GM19328 (cell line): ENCODE measurements at regions not wholly inside any gene's neighbourhood (a gene's known extent, or its start where the extent isn't known, plus 50 kb on each side); places are given as distances from the start of the nearest gene placed in this dataset.
"Not testable (repeated sequence)": the region's sequence is repeated elsewhere in the genome, so short reads cannot be mapped to it uniquely, and the experiment has no call there.

Experiments
- ATAC-seq: cut with Tn5 transposase; IDR thresholded peaks from one replicate; pipeline ENCODE4 v1.9.1; 2021; ENCODE audit warnings: mild to moderate bottlenecking, moderate library complexity; ENCODE audit not compliant: unreplicated experiment

DNA sequence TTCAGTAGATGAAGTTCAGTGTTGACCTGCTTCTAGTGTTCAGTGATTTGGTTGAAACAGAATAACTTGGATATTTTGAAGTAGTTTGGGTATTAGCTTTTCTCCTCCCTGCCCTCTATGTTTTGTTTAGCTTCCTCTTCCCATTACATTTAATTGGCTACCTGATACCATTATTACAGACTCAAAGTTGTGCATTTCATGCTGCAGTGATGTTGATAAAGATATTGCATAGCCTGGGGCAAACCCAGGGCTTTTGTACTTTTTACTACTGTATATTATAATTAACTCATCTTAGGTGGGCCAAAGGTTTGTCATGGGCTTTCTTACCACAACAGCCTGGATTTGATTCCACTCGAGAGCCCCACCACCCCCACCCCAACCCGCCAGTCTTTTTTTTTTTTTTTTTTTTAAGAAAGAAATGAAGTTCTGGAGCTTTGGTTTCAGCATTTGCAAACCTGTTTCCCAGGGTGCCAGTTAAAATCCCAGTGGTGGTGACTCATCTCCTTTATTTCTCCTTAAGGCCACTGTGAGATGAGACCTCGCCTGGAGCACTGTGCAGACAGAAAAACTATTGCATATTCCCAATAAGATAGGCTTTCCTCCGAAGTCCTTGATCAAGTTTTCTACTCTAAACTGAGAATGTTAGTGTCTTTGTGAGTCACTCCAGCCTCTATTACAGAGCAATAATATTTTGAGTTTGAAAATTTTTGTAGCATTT is 393.7 kb upstream of the FANCL start:
- ATAC-seq, result no peak

DNA sequence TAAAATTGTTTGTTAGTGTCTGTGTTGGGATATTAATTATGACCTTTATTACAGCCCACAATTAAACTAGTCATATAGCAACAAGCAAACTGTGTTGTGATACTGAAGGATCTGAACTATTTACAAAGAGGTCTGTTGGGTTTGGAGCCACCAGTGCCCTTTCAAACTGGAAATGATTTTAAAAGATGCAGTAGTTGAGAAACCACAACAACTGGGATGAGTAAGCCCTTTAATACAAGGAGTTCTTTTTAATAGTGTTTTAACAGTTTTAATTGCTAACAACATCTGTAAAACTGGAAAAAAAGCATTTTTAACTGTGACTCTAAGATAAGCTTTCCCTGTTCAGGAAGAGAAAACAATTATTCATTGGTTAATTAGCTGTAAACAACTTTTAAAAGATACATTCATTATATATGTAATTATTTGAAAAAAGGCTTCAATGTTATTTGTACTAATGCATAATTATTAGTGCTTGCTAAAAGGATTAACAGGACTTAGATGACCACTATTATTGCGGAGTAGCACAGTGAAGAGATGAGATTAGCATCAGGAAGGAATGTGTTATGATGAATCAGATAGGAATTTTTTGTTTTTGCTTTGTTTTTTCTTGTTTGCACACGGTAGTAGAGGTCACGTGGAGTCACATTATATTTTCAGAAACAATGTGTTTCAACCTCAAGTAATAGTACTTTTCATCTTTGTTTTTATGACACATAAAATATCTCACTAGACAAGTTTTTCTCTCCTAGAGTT is 392.7 kb upstream of the FANCL start:
- no peak for ATAC-seq

DNA sequence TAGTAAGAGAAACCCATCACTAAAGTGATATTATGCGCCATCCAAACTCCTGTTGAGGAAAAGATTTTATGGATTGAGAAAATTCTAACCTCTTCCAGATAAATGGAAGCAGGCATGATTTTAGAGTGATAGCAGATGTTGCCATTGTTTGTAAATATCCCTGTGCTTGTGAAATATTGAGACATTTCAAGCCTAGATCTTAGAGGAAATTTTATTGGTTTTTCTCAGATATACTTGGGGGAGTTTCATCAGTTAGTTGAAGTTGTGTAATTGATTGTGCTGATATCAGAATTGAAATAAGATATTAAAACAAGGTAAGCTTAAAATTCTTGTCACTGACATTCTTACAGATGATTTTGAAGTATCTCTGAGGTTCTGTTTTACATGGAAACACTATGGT is 390.9 kb upstream of the FANCL start:
- no peak for ATAC-seq

DNA sequence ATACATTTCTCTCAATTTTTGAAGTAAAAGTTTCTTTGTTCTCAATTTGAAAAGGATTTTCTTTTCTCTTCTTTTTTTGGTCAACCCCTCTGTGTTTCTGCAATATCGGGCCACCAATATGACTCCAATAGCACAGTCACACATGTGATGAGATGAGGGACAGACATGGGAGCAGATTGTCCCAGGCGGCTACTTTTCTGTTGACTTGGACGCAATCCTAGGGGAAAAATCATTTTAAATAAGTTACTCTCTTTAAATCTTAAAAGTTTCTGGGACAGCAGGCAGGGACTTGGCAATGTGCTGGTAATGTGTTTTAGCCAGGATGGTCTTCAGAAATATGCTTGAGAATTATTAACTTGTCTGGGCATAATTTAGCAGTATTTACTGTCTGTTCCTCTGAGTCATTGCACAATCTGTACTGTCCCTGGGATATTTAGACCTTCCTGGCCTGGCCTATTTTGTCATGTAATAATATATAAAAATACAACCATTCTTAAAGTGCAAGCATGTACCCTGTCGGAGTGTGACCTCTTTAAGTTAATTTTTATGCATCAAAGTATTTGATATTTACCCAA is 388.5 kb upstream of the FANCL start:
- no peak for ATAC-seq

DNA sequence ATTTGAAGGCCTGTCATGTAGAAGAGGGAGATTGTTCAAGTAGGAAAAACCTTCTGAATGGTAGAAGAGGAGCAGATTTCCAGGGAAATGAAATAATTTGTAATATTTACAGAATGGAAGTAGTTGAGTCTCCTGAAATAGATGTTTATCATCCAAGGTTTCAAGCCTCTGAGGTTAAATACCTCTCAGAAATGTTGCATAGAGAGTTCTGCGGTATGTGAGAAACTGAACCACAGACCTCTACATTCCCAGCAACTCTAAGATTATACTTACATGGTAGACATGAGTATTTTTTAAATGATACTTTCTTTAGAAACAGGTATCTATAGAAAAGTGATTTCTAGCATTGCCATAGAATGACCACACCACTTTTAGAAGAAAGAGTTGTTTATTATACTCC is 379.8 kb upstream of the FANCL start:
- ATAC-seq, result no peak

DNA sequence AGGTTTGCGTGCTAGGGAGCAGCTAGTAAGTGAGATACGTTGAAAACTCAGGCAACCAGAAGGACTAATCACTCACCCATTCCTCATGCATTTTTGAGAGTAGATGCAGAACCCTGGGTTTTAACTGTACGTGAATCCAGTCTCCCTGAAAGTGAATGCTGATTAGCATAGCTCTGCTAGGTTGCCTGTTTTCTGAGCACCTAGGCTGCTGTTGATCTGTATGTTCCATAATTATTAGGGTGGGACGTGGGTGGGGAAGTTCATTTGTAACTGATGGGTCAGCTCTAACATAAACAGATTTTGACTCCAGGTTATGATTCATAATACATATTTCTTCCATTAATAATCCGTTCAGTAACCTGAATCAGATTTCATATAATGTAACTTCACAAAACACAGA is 379.0 kb upstream of the FANCL start:
- ATAC-seq, result no peak

DNA sequence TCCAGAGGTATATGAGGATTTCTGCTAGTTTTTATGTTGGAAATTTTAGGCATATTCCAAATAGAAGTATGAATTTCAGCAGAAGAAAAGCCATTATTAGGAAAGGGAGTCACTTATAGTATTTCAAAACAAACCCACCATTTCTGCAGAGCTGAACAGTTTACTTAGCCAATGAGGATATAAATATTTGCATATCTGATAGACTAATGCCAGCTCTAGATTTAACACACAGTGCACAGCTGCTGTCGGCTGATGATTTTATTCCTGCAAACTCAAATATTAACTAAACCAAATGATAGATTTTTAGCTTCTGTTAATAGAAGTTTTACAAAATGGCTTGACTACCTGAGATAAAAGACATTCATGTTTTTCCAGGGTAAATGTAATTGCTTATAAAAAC is 375.8 kb upstream of the FANCL start:
- ATAC-seq, result no peak

DNA sequence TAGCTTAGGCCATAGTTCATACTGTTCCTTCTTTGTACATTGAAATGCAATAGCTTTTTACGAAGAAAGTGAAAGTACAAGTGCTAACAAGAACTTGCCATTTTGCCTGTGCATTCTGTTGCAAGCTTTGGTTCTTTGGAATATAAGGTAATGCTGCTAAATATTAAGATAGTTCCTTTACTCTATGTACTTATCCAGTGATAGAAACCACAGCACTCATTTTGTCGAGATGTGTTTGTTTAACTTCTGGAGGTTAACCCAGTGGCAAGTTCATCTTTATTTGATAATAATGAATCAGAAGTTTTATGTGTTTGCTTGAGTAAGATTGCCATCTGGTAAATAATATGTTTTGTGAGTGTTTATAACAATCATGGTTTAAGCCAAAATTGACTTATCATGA is 373.1 kb upstream of the FANCL start:
- no peak for ATAC-seq

DNA sequence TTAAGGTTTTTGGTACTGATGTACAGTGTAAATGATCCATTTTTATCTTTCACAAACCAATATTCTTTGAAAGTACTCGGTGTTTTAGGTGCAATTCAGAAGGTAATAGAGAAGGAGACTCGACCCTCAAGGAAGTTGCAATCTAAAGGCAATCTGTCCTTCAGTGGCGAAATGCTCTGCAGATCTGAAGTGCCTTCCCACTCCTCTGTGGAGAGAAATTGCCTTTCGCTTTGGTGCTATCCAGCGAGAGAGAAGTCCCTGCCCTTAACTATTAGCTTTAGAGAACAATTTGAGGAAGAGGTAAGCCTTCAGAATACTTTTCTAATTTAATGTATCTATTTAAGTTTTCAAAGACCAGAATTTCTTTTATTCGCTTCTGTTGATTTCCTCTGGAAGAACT is 371.8 kb upstream of the FANCL start:
- ATAC-seq, result no peak

DNA sequence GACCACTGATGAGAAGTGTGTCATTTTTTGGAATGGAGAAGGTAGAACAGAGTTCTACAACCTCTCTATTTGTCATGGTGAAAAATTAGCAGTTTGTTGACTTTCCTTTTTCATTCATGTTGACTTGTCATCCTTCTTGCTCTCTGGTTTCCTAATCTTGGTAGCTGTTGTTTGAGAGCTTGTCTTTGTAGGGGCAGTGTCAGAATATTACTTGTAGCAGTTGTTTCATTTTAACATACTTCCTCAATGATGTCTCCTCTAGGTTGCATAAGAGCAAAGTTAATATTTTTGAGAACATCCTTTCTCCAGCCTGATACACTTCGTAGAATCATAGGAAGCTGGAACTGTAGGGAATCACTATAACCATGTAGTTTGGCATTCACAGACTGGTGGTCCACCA is 368.2 kb upstream of the FANCL start:
- no peak for ATAC-seq

DNA sequence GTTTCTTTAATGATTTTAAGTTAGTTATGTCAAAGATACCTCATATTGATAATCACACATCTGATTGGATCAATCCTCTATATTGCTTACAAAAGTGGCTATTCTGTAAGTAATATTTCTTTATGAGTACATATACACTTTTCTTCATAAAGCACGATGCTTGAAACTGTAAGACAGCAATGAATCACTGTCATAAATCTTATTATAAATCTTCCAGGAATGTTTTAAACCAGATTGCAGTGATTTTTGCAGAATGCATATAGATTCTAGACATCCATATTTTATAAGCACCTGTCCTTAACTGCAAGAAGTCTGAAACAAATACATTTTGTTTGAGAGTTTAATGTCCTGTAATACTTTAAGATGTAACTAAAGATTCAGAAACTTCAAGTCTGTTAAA is 367.0 kb upstream of the FANCL start:
- no peak for ATAC-seq

DNA sequence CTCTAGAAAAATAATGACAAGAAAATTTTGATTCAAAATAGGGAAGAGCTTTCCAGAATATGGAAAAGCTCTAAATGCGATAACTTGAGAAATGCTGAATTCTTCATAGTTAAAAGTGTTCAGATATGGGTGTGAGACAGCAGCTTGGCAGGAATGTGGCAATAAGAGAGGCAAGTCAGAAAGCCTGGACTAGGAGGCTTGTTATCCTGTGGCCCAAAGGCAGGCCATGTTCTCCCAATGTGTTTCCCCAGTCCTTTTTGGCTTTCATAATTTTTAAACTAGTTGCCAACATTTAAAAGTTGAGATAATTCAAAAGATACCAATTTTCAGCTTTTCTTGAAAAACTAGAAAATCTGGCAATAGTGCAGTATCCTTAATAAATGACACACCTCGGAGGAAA is 366.3 kb upstream of the FANCL start:
- ATAC-seq, result no peak

DNA sequence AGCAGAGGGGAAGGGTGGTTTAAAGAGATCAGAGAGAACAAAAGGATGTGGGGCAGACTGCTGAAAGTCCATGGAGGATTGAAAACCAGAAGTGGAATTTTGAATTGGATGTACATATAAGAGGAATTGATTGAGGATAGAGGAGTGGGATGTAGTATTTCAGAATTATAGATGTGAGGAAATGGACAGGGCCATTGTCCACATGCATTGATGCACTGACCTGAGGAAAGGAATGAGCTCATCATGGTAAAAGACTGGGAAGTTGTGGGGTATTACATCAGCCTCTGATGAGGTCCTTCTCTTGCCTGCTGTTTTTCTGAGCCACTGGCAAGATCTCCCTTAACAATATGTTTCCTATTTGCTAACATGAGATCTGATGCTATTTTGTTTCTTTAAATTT is 365.7 kb upstream of the FANCL start:
- ATAC-seq, result no peak

DNA sequence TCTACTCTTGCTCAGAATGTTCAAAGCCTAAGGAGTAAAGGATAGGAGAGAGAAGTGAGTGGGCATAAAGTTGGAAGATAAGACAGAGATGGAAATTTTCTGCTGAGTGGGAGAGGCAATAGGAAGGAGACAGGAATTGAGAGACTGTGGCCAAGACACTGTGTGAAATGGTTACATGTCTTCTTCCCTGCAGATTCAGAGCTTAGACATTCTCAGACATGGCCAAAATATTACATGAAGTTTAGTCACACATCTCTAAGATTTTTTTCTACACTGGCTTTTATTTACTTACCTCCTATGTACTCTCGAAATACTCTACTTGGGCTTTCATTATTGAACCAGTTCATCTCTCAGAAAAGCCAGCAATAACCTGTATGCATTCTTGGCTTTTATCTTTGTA is 363.0 kb upstream of the FANCL start:
- ATAC-seq, result no peak

DNA sequence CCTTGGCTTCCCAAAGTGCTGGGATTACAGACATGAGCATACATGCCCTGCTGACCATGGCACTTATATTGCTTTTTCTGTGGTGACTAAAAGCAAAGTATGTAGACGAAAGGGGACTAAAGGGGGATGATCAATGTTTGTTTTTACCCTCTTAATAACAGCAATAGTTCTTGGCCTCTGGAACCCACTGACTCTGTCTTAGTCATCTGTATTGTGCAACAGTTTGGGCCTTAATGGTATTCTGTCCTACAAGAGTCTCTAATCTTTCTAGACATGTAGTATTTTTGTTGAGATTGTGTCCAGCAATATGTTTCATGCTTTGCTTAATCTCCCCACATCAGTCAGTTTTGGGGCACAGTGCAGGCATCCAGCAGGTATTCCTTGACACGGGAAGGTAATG is 359.9 kb upstream of the FANCL start:
- no peak for ATAC-seq

DNA sequence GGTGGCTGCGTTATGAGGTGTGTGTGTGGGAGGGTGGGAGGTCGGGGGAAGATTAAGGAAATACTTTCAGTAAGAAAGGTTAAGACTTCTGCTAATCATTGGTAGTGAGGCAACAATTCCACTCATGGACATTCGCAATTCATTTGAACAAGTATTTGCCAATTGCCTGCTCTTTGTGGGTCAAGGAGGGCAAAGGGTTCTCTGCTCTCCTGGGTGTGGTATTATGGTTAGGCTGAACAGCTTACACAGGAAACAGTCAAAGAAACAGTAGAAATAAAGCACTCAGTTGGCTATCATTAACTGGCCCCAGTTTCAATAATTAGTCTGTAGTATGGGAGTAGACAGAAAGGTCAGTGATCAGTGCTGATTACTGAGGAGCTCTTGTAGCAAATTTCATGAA is 357.0 kb upstream of the FANCL start:
- ATAC-seq, result no peak

DNA sequence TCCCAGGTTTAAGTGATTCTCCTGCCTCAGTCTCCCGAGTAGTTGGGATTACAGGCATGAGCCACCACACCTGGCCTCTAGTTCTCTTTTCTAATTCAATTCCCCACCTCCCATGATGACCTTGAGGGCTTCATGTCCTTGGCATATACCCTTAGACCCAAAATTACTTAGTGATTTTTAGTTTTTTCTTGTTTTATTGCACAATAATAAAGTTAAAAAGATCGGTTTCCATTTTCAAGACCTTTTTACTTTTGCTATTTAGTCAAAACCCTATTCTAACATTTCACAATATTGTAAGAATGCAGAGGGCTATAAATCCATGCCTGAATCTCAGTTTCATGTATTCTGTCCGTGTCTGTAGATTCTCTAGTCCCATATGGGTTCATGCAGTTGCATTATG is 354.6 kb upstream of the FANCL start:
- no peak for ATAC-seq

DNA sequence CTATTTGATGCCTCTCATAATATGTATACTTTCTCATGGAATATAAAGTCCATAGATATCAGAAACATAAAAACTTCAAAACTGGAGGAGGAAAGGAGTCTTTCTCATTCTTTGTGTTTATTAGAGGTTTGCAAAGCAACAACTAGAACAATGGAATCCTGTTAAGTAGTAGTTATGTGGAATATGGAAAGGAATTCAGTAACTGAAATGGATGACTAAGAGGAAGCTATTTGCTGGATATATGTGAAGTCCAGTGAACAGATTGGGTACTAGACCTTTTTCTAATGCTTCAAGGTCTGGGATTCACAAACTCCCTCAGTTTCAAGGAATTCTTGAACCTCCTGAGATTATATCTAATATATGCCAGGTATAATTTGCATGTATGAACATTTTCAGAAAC is 353.6 kb upstream of the FANCL start:
- no peak for ATAC-seq

DNA sequence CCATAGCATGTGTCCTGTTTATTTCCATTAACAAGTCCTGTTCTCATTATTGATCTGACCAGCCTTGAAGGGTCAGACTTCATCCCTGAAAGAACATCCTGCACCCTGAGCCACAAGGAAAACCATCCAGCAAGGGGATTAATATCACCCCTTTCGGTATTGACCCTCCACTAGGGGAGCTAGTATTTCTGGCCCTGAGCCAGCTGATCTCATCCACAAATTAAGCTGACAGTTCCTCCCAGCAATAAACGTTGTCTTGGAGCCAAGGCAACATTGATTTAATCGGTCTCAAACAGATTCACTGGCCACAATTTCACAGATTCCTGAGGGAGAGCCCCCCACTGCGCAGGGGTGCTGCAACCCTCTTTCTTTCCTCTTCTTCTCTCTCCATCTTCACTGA is 353.1 kb upstream of the FANCL start:
- ATAC-seq, result no peak

DNA sequence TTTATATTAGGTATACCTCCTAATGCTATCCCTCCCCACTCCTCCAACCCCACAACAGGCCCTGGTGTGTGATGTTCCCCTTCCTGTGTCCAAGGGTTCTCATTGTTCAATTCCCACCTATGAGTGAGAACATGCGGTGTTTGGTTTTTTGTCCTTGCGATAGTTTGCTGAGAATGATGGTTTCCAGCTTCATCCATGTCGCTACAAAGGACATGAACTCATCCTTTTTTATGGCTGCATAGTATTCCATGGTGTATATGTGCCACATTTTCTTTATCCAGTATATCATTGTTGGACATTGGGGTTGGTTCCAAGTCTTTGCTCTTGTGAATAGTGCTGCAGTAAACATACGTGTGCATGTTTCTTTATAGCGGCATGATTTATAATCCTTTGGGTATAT is 345.1 kb upstream of the FANCL start:
- not testable (repeated sequence) for ATAC-seq

DNA sequence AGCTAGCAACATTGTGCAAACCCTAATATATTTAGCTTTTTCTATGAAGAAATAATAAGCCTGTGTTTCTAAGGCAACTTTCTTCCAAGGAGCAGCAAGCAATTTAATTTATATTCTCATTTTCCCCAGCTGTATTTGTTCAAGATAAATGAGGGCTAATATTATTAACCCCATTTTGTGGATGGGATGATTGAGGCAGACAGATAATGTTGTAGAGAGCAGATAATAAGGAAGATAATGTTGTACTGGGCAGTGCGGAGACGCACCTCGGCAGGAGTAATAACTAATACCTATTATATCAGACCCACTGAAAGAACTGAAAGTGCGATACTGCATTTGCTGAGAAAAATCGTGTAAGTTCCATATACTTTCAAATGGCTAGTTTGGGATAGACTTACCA is 344.1 kb upstream of the FANCL start:
- no peak for ATAC-seq

DNA sequence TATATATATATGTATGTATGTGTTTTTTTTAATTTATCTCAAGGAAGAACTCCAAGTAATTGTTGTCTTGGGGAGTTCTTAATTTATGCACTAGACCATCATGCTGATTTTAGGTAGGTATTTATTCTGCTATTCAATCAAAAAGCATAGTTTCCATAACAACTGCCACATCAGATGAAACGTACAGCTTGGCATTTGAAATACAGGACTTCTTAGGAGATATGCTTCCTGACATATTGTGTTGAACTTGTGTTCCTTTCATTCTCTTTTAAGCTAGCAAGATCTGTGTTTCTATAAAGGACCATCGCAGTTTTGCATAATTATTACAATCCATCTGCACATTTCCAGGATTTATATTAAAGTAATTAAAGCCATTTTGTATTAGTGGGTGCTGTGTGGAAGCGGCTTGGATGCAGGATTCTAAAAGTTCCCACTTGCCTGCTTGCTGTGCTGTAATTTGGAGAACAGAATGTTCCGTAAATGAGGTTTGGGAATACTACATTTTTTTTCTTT is 343.5 kb upstream of the FANCL start:
- ATAC-seq, result no peak
